Neuronal stem cell (in vitro differentiated cells): ENCODE measurements at regions not wholly inside any gene's neighbourhood (a gene's known extent, or its start where the extent isn't known, plus 50 kb on each side); places are given as distances from the start of the nearest gene placed in this dataset.
"Not testable (repeated sequence)": the region's sequence is repeated elsewhere in the genome, so short reads cannot be mapped to it uniquely, and the experiment has no call there.

ENCODE experiments used
- DNase-seq: peaks from one replicate; pipeline ENCODE4 v3.0.0-alpha.2; 2013; ENCODE audit warnings: low spot score
- H2AFZ ChIP-seq: one replicate; pipeline ENCODE4 v1.6.1; 2013; ENCODE audit warnings: mild to moderate bottlenecking, low read length, inconsistent platforms
- H2AK5ac ChIP-seq: 2 replicates; pipeline ENCODE4 v1.6.1; 2013; ENCODE audit warnings: low read depth, mild to moderate bottlenecking, inconsistent platforms, low read length, moderate library complexity, mixed read lengths
- H2BK120ac ChIP-seq: 2 replicates; pipeline ENCODE4 v1.6.1; 2013; ENCODE audit warnings: low read depth, mild to moderate bottlenecking, inconsistent platforms, low read length, moderate library complexity, mixed read lengths
- H2BK12ac ChIP-seq: one replicate; pipeline ENCODE4 v1.6.1; 2013; ENCODE audit warnings: low read length, inconsistent platforms
- H2BK15ac ChIP-seq: 2 replicates; pipeline ENCODE4 v1.6.1; 2013; ENCODE audit warnings: mild to moderate bottlenecking, low read length, inconsistent platforms, mixed read lengths
- H2BK5ac ChIP-seq: one replicate; pipeline ENCODE4 v1.6.1; 2013; ENCODE audit warnings: inconsistent platforms, mild to moderate bottlenecking, low read length, moderate library complexity
- H3K14ac ChIP-seq: one replicate; pipeline ENCODE4 v1.6.1; 2013; ENCODE audit warnings: low read length, inconsistent platforms
- H3K18ac ChIP-seq: 2 replicates; pipeline ENCODE4 v1.6.1; 2013; ENCODE audit warnings: low read length, inconsistent platforms
- H3K23ac ChIP-seq: 2 replicates; pipeline ENCODE4 v1.6.1; 2013; ENCODE audit warnings: low read depth, mild to moderate bottlenecking, mixed read lengths, low read length, inconsistent platforms; ENCODE audit not compliant: poor library complexity
- H3K27ac ChIP-seq: replicated peaks from 3 replicates; pipeline ENCODE4 v1.5.1; 2013; ENCODE audit warnings: low read length, inconsistent platforms
- H3K27me3 ChIP-seq, 3 experiments: 2 replicates each; pipeline ENCODE4 v1.6.1; 2013; ENCODE audit warnings: low read length in 3 of 3, mild to moderate bottlenecking in 2 of 3, inconsistent platforms in 1 of 3, low read depth in 1 of 3, mixed read lengths in 1 of 3, moderate library complexity in 1 of 3; ENCODE audit not compliant: control insufficient read depth in 3 of 3, insufficient read depth in 3 of 3
- H3K36me3 ChIP-seq, 2 donors: replicated peaks in 1 of 2; 2 replicates each; pipeline ENCODE4 v1.6.1; 2013; ENCODE audit warnings: low read length in 2 of 2; ENCODE audit not compliant: control insufficient read depth in 2 of 2, insufficient read depth in 2 of 2
- H3K4ac ChIP-seq: 2 replicates; pipeline ENCODE4 v1.6.1; 2013; ENCODE audit warnings: inconsistent platforms, mild to moderate bottlenecking, low read length, moderate library complexity
- H3K4me1 ChIP-seq, 2 donors: 1 replicate in 1 of 2; 2 replicates in 1 of 2; pipeline ENCODE4 v1.6.1; 2013; ENCODE audit warnings: low read length in 2 of 2, low read depth in 1 of 2; ENCODE audit not compliant: control insufficient read depth in 2 of 2, insufficient read depth in 1 of 2
- H3K4me2 ChIP-seq: one replicate; pipeline ENCODE4 v1.6.1; 2013; ENCODE audit warnings: mild to moderate bottlenecking, low read length, inconsistent platforms; ENCODE audit not compliant: insufficient read depth, poor library complexity, severe bottlenecking
- H3K4me3 ChIP-seq, 2 donors: 2 replicates each; pipeline ENCODE4 v1.5.1; 2013; ENCODE audit warnings: low read length in 2 of 2, mild to moderate bottlenecking in 2 of 2, inconsistent platforms in 1 of 2, moderate library complexity in 1 of 2
- H3K79me1 ChIP-seq: one replicate; pipeline ENCODE4 v1.6.1; 2013; ENCODE audit warnings: low read depth, mild to moderate bottlenecking, inconsistent platforms, low read length, moderate library complexity
- H3K9ac ChIP-seq: one replicate; pipeline ENCODE4 v1.6.1; 2013; ENCODE audit warnings: mild to moderate bottlenecking, low read depth, low read length, inconsistent platforms; ENCODE audit not compliant: poor library complexity
- H3K9me3 ChIP-seq, 2 donors: replicated peaks in 1 of 2; 2 replicates each; pipeline versions ENCODE3 to v1.6.1; 2013; ENCODE audit warnings: low read length in 2 of 2, mild to moderate bottlenecking in 2 of 2, inconsistent platforms in 1 of 2, low read depth in 1 of 2, mixed read lengths in 1 of 2, moderate library complexity in 1 of 2; ENCODE audit not compliant: control insufficient read depth in 2 of 2, insufficient read depth in 1 of 2
- H4K8ac ChIP-seq: one replicate; pipeline ENCODE4 v1.6.1; 2013; ENCODE audit warnings: low read depth, mild to moderate bottlenecking, inconsistent platforms, low read length, moderate library complexity
- H4K91ac ChIP-seq: one replicate; pipeline ENCODE4 v1.6.1; 2013; ENCODE audit warnings: low read length, low read depth, mild to moderate bottlenecking, inconsistent platforms; ENCODE audit not compliant: poor library complexity
- WGBS, 2 donors: extraction: QIAGEN DNeasy Blood & Tissue Kit; methylation state at CpG; one replicate each; pipeline ENCODE4 v1.1.7; 2013; ENCODE audit warnings: missing lambda C conversion rate in 2 of 2, mixed read lengths in 1 of 2; ENCODE audit not compliant: insufficient read length in 2 of 2, insufficient replicate concordance in 1 of 2; ENCODE audit errors: extremely low coverage in 2 of 2; 5-methylcytosine and 5-hydroxymethylcytosine counted together

GRCh38 chr5:7309715-7310114 lies 86.2 kb upstream of the ADCY2 start:
- not testable (repeated sequence) for H3K4me1 ChIP-seq, H3K9ac ChIP-seq, H3K27me3 ChIP-seq, H2BK12ac ChIP-seq, H3K9me3 ChIP-seq, H3K4me3 ChIP-seq, H3K27ac ChIP-seq, H3K4ac ChIP-seq, H4K91ac ChIP-seq, H3K18ac ChIP-seq, H3K14ac ChIP-seq, H2BK5ac ChIP-seq, H2BK120ac ChIP-seq, DNase-seq, H4K8ac ChIP-seq, H3K4me2 ChIP-seq, H2AK5ac ChIP-seq, H2BK15ac ChIP-seq, H3K23ac ChIP-seq, H3K79me1 ChIP-seq, H3K36me3 ChIP-seq, H2AFZ ChIP-seq
- no CpG with 5 or more reads among the region's 6 CpGs for WGBS, 2 donors

GRCh38 chr5:7310656-7311055 lies 85.3 kb upstream of the ADCY2 start:
- not testable (repeated sequence) for H2BK12ac ChIP-seq, H2AFZ ChIP-seq, H3K18ac ChIP-seq, H3K36me3 ChIP-seq, H3K14ac ChIP-seq, H4K91ac ChIP-seq, H2BK15ac ChIP-seq, DNase-seq, H3K9ac ChIP-seq, H3K27ac ChIP-seq, H3K27me3 ChIP-seq, H3K4me3 ChIP-seq, H3K4me1 ChIP-seq, H3K79me1 ChIP-seq, H4K8ac ChIP-seq, H2BK120ac ChIP-seq, H3K9me3 ChIP-seq, H3K23ac ChIP-seq, H2AK5ac ChIP-seq, H3K4ac ChIP-seq, H2BK5ac ChIP-seq, H3K4me2 ChIP-seq
- WGBS, 2 donors, result no CpG with 5 or more reads among the region's 4 CpGs

- Histone ChIP-seq H2AK5ac (no peak overlapping the region), H2AFZ (no peak overlapping the region), H3K4me3 (no peak overlapping the region), H3K27ac (no peak overlapping the region), H3K4me1 (peaks cover 3 to 8% of the 10 kb centered on the region in 2 donors), H4K91ac (no peak overlapping the region), H3K36me3 (no peaks in the 10 kb centered on the region), H3K9me3 (no peaks in the 10 kb centered on the region), H3K9ac (no peak overlapping the region), H2BK15ac (no peak overlapping the region), H3K79me1 (no peaks in the 10 kb centered on the region), H2BK5ac (no peak overlapping the region), H3K4me2 (no peak overlapping the region), H3K4ac (no peak overlapping the region), H4K8ac (no peak overlapping the region), H3K27me3 (no peaks in the 10 kb centered on the region), H2BK12ac (no peak overlapping the region), H3K23ac (no peak overlapping the region), H3K14ac (no peak overlapping the region), H3K18ac (no peak overlapping the region), H2BK120ac (no peak overlapping the region)
- no CpG with 5 or more reads among the region's 2 CpGs for WGBS, 2 donors
- DNase-seq, result no peak
These were observed 80.8 kb upstream of the ADCY2 start for GRCh38 chr5:7315118-7315517.

GRCh38 chr5:7317751-7318150 lies 78.2 kb upstream of the ADCY2 start:
- H3K27ac ChIP-seq, result no peak overlapping the region
- H3K14ac ChIP-seq, result no peak overlapping the region
- H3K9me3 ChIP-seq, result no peaks in the 10 kb centered on the region
- no peak overlapping the region for H3K9ac ChIP-seq
- peaks cover 3 to 14% of the 10 kb centered on the region in 2 donors for H3K4me1 ChIP-seq
- H3K4me2 ChIP-seq, result no peak overlapping the region
- no peak overlapping the region for H3K18ac ChIP-seq
- no peak overlapping the region for H3K4me3 ChIP-seq
- H2BK120ac ChIP-seq, result no peak overlapping the region
- H3K36me3 ChIP-seq, result no peaks in the 10 kb centered on the region
- no peak overlapping the region for H3K23ac ChIP-seq
- H2AFZ ChIP-seq, result no peak overlapping the region
- no peaks in the 10 kb centered on the region for H3K79me1 ChIP-seq
- no peak for DNase-seq
- no CpG with 5 or more reads among the region's 2 CpGs for WGBS, 2 donors
- no peak overlapping the region for H2AK5ac ChIP-seq
- no peak overlapping the region for H2BK5ac ChIP-seq
- H3K4ac ChIP-seq, result no peak overlapping the region
- no peak overlapping the region for H2BK15ac ChIP-seq
- no peak overlapping the region for H4K8ac ChIP-seq
- H4K91ac ChIP-seq, result no peak overlapping the region
- no peak overlapping the region for H2BK12ac ChIP-seq
- no peaks in the 10 kb centered on the region for H3K27me3 ChIP-seq
